Naive B cell (primary cell): ENCODE measurements at regions not wholly inside any gene's neighbourhood (a gene's known extent, or its start where the extent isn't known, plus 50 kb on each side); places are given as distances from the start of the nearest gene placed in this dataset.
A peak's percentile ranks its signal among the peaks of the same experiment; 100 is the strongest.
"Not testable (repeated sequence)": the region's sequence is repeated elsewhere in the genome, so short reads cannot be mapped to it uniquely, and the experiment has no call there.

Experiments
- ATAC-seq, 2 donors: fragments of 150-1000 bp; cut with Tn5 transposase; 2 replicates each; pipeline ENCODE4 v1.10.0; 2021; ENCODE audit warnings: low read depth in 2 of 2, mild to moderate bottlenecking in 2 of 2, moderate library complexity in 2 of 2
- DNase-seq: peaks from one replicate; pipeline ENCODE4 v3.0.0; 2022
- H3K27ac Mint-ChIP-seq, 6 donors: one replicate each; pipeline ENCODE4 v1.8.0; 2020 to 2022; ENCODE audit warnings: mild to moderate bottlenecking in 6 of 6, mixed read lengths in 6 of 6, moderate library complexity in 5 of 6, inconsistent platforms in 2 of 6
- H3K27me3 Mint-ChIP-seq, 3 donors: one replicate each; pipeline ENCODE4 v1.8.0; 2021 to 2022; ENCODE audit warnings: mixed read lengths in 3 of 3, mild to moderate bottlenecking in 1 of 3
- H3K36me3 Mint-ChIP-seq, 2 donors: one replicate each; pipeline ENCODE4 v1.8.0; 2020 to 2022; ENCODE audit warnings: mixed read lengths in 2 of 2, inconsistent platforms in 1 of 2, mild to moderate bottlenecking in 1 of 2
- H3K4me1 Mint-ChIP-seq, 3 donors: one replicate each; pipeline ENCODE4 v1.8.0; 2020 to 2022; ENCODE audit warnings: mixed read lengths in 3 of 3, inconsistent platforms in 1 of 3, mild to moderate bottlenecking in 1 of 3, moderate library complexity in 1 of 3
- H3K4me3 Mint-ChIP-seq, 8 donors: one replicate each; pipeline ENCODE4 v1.8.0; 2020 to 2022; ENCODE audit warnings: mild to moderate bottlenecking in 8 of 8, mixed read lengths in 8 of 8, moderate library complexity in 8 of 8, inconsistent platforms in 2 of 8
- H3K9me3 Mint-ChIP-seq, 7 donors: one replicate each; pipeline ENCODE4 v1.8.0; 2020 to 2022; ENCODE audit warnings: mixed read lengths in 7 of 7, mild to moderate bottlenecking in 5 of 7, inconsistent platforms in 2 of 7, moderate library complexity in 1 of 7

- not testable (repeated sequence) for H3K9me3 Mint-ChIP-seq, H3K36me3 Mint-ChIP-seq, H3K27ac Mint-ChIP-seq
- Mint-ChIP-seq H3K27me3 (peaks cover 8 to 29% (median 26%) of the 10 kb centered on the region in 3 donors), H3K4me1 (peaks cover 33 to 47% (median 43%) of the 10 kb centered on the region in 3 donors), H3K4me3 (peak overlapping the region in 2 of 8 donors; percentile 96 to 97)
- ATAC-seq (peak; percentile 40 to 43), DNase-seq (peak; percentile 43)
These were observed 115.4 kb downstream of the CRLF3 start for GRCh38 chr17:30709096-30709495.

DNA sequence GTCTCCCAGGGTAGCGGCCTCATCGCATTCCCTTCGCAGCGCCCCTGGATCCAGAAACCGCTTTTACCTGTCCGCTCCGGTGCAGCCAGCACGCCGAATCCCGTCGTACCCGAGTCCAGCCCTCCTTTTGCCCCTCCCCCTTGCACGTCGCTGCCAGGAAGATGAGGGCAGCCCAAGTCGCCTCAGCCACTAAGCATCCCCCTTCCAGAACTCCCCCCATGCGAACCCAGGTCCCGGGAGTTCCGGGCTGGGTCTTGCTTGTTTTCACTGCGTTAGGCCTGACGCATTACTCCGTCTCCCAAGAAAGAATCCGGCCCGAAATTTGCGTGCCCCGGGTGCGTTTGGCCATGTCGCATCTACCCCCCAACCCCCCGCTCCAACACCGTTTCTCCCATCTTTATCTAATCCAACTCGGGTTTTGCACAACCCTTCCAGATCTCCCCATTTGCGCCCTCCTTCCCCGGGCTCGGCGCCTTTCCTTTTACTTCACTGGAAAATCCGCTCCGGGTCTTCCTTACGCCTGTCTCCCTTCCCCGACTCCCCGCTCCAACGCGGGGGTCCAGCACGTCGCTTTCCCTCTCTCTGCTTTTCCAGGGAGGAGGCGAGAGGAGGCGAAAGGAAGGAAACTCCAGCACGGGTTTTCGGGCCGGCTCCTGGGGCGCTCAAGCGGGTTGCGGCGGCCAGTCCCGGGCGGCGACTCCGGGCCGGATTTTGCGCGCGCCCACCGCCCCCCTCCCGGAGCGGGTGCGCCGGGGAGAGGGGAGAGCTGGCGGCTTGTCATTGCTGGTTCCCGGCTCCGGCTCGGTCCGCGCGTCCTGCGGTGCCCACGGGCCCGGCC, 116.0 kb downstream of the CRLF3 start:
- DNase-seq (peak; percentile 76), ATAC-seq (peak; percentile 73 to 77)
- Mint-ChIP-seq H3K27ac (peak overlapping the region in 5 of 6 donors; percentile 42 to 87 (median 83)), H3K4me1 (peaks cover 30 to 47% (median 43%) of the 10 kb centered on the region in 3 donors), H3K4me3 (peak overlapping the region; percentile 95 to 99 (median 96)), H3K27me3 (peaks cover 8 to 35% (median 31%) of the 10 kb centered on the region in 3 donors)
- H3K36me3 Mint-ChIP-seq, H3K9me3 Mint-ChIP-seq: not testable (repeated sequence)

- Mint-ChIP-seq H3K4me3 (peak overlapping the region; percentile 95 to 99 (median 96)), H3K4me1 (peaks cover 30 to 47% (median 43%) of the 10 kb centered on the region in 3 donors), H3K27me3 (peaks cover 8 to 36% (median 32%) of the 10 kb centered on the region in 3 donors), H3K27ac (peak overlapping the region in 1 of 6 donors; percentile 87)
- not testable (repeated sequence) for H3K9me3 Mint-ChIP-seq, H3K36me3 Mint-ChIP-seq
- peak in 1 of 2 donors; percentile 8 for ATAC-seq
- peak; percentile 45 for DNase-seq
These were observed 116.7 kb downstream of the CRLF3 start for GRCh38 chr17:30707724-30708240.

DNA sequence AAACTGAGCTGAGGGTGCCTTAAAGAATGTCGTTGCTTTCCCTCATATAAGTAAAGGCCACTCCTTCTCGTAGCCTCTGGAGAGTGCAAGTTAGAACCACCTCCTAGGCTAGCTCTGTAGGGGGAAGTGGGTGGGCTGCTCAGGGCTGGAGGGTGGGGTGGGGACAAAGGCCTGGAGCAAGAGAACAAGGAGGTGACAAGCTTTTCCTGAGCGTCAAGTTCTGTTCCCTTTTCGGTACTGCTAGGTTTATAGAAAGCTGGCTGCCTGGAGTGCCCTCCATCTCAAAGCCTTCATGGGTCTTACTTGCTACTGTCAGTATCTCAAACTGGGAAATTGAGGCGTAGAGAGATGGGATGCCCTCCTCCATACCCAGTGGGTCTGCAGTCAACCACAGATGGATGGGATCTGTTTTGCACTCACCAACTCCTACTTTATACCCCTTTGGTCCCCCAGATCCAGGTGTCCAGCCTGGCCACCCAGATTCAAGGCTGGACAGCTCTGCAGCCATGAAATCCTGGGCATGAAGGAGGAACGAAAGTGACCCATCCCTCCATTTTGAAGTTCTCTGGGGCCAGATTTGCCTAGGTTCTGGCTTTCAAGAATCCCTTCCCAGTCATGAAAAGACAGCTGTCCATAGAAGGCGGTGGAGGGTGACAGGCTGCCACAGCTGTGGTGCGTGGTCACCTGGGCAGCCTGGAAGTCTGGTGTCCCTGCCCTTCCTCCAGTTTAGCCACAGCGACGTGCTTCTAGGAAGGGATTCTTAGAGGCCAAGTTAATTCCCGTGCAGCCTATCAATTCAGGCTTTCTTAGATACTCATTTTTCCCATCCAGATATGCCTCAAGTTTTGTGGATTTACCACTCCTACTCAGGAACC, 117.8 kb downstream of the CRLF3 start:
- not testable (repeated sequence) for H3K36me3 Mint-ChIP-seq, ATAC-seq, DNase-seq, H3K9me3 Mint-ChIP-seq
- Mint-ChIP-seq H3K4me1 (peaks cover 30 to 47% (median 43%) of the 10 kb centered on the region in 3 donors), H3K27ac (peak overlapping the region in 2 of 6 donors; percentile 47 to 63), H3K4me3 (peak overlapping the region; percentile 9 to 99 (median 96)), H3K27me3 (peaks cover 9 to 37% (median 35%) of the 10 kb centered on the region in 3 donors)

DNA sequence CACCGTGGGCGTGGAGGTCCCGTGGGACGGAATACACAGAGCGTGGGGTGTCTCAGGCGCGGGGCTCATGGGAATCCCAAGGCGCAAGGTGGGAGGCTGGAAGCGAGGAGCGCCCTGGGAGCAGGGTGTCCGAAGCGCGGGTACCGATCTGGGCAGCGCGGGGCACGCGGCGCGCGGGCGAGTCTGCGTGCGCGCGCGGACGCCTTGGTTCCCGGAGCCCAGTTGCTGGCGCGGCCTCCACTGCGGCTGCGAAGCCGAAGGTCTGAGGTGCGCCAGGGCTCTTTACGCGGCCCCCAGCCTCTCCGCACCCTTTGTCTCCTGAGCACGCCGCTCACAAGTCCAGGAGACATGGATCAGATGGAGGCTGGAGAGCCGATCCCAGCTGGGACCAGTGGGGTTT, 118.5 kb downstream of the CRLF3 start:
- DNase-seq, ATAC-seq: not testable (repeated sequence)

GRCh38 chr17:30701498-30701989, 122.9 kb downstream of the CRLF3 start:
- ATAC-seq, result no peak
- no peaks in the 10 kb centered on the region for H3K36me3 Mint-ChIP-seq
- no peak overlapping the region for H3K4me3 Mint-ChIP-seq
- peaks cover 0 to under 1% (median 0%) of the 10 kb centered on the region in 7 donors for H3K9me3 Mint-ChIP-seq
- DNase-seq, result no peak
- peaks cover 9 to 22% (median 16%) of the 10 kb centered on the region in 3 donors for H3K4me1 Mint-ChIP-seq
- peaks cover 19 to 54% (median 30%) of the 10 kb centered on the region in 3 donors for H3K27me3 Mint-ChIP-seq
- no peak overlapping the region for H3K27ac Mint-ChIP-seq

More for the DNA sequence above, 118.5 kb downstream of the CRLF3 start:
- Mint-ChIP-seq H3K27ac (peak overlapping the region in 1 of 6 donors; percentile 73), H3K4me1 (peaks cover 26 to 41% (median 38%) of the 10 kb centered on the region in 3 donors), H3K27me3 (peaks cover 14 to 42% (median 41%) of the 10 kb centered on the region in 3 donors), H3K4me3 (peak overlapping the region; percentile 50 to 98 (median 70))
- H3K36me3 Mint-ChIP-seq, H3K9me3 Mint-ChIP-seq: not testable (repeated sequence)

GRCh38 chr17:30700833-30701232, 123.7 kb downstream of the CRLF3 start:
- H3K27me3 Mint-ChIP-seq, result peaks cover 19 to 51% (median 27%) of the 10 kb centered on the region in 3 donors
- H3K27ac Mint-ChIP-seq, H3K9me3 Mint-ChIP-seq, H3K36me3 Mint-ChIP-seq, H3K4me3 Mint-ChIP-seq, ATAC-seq, DNase-seq: not testable (repeated sequence)
- H3K4me1 Mint-ChIP-seq, result peaks cover 8 to 16% (median 11%) of the 10 kb centered on the region in 3 donors

DNA sequence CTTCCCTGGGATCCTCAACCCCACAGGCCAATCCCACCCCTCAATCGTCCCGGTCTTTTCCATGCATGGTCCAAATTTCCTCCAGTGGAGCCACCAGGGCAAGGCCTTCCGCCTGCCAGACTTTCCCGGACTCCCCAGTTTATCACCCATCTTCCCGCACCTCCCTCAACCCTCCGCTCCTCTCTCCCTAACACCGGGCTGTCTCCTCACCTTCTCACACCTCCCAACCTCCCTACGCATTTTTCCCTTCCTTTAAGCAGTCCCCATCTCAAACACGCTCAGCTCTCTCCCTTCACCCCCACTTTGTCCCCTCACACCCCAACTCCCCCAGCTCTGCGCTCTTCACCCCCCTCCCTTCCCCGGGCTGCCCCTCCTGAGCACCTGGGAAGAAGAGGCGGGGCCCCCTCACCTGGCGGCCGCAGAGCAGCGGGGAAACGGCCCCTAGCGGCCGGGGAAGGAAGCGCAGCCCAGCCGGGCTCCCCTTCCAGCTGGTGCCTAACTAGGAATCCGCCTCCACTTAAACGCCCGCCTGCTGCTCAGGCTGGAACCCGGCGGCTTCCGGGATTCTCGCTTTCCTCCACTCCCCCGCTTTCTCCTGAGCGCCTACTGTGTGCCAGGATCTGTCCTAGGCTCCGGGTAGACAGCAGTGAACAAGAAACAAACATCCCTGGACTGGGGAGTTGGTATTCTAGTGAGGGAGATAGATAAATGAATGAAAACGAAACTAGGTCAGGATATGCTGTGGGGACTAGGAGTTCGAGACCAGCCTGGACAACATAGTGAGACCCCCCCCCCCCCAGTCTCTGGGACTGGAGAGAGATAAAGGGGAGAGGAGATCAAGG, 126.7 kb downstream of the CRLF3 start:
- DNase-seq, result peak; percentile 64
- not testable (repeated sequence) for H3K9me3 Mint-ChIP-seq, H3K36me3 Mint-ChIP-seq
- Mint-ChIP-seq H3K4me3 (peak overlapping the region in 7 of 8 donors; percentile 33 to 86 (median 49)), H3K4me1 (peaks cover 10 to 17% (median 14%) of the 10 kb centered on the region in 3 donors), H3K27ac (peak overlapping the region in 2 of 6 donors; percentile 56 to 62), H3K27me3 (peaks cover 15 to 38% (median 18%) of the 10 kb centered on the region in 3 donors)
- peak; percentile 75 to 80 for ATAC-seq

DNA sequence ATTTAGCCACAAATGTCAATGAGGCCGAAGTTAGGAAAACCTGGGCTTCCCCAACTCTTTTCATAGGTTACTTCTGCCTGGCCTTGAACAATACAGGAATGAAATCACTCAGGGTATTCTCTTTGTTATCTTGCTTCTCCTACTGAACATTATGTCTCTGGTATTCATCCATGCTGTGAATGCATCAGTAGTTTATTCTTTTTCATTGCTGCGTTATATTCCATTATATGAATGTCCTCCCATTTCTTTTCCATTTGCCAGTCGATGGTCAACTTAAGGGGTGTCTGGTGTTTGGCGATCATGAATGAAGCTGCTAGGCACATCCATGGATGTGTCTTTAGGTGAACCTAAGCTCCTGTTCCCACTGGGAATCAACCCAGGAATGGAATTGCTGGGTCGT, 128.3 kb downstream of the CRLF3 start:
- H3K36me3 Mint-ChIP-seq, result no peaks in the 10 kb centered on the region
- peaks cover 0 to 4% (median 2%) of the 10 kb centered on the region in 7 donors for H3K9me3 Mint-ChIP-seq
- H3K27ac Mint-ChIP-seq, result no peak overlapping the region
- peaks cover 10 to 17% (median 14%) of the 10 kb centered on the region in 3 donors for H3K4me1 Mint-ChIP-seq
- peaks cover 10 to 32% (median 13%) of the 10 kb centered on the region in 3 donors for H3K27me3 Mint-ChIP-seq
- no peak for DNase-seq
- no peak for ATAC-seq
- H3K4me3 Mint-ChIP-seq, result no peak overlapping the region

DNA sequence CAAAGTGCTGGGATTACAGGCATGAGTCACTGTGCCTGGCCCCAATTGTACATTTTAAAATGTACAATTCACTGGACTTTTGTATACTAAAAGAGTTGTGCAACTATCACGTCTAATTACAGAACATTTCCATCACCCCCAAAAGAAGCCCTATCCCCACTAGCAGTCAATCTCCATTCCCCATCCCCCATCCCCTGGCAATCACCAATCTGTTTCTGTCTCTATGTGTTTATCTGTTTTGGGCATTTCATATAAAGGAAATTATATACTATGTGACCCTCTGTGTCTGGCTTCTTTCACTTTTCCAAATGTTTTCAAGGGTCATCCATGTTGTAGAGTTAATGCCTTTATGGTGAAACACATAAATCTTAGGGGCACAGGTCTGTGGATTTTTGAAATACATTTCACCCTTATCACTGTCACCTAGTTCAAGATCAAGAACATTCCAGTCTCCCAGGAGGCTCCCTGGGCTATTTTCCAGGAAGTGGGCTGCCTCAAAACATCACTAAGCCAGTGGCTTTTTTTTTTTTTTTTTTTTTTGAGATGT, 129.2 kb downstream of the CRLF3 start:
- H3K36me3 Mint-ChIP-seq, H3K9me3 Mint-ChIP-seq, ATAC-seq, DNase-seq, H3K27ac Mint-ChIP-seq, H3K4me3 Mint-ChIP-seq: not testable (repeated sequence)
- peaks cover 10 to 17% (median 14%) of the 10 kb centered on the region in 3 donors for H3K4me1 Mint-ChIP-seq
- H3K27me3 Mint-ChIP-seq, result peaks cover 8 to 32% (median 9%) of the 10 kb centered on the region in 3 donors

- Mint-ChIP-seq H3K27me3 (peaks cover 9 to 36% (median 14%) of the 10 kb centered on the region in 3 donors), H3K4me1 (peaks cover 10 to 17% (median 14%) of the 10 kb centered on the region in 3 donors), H3K27ac (peak overlapping the region in 3 of 6 donors; percentile 3 to 39 (median 5)), H3K4me3 (peak overlapping the region in 7 of 8 donors; percentile 6 to 70 (median 35))
- H3K9me3 Mint-ChIP-seq, H3K36me3 Mint-ChIP-seq: not testable (repeated sequence)
- DNase-seq (peak; percentile 41), ATAC-seq (peak; percentile 80 to 84)
These were observed 130.7 kb downstream of the CRLF3 start for GRCh38 chr17:30693772-30694171.
